ENCODE measurements at regions not wholly inside any gene's neighbourhood (a gene's known extent, or its start where the extent isn't known, plus 50 kb on each side); places are given as distances from the start of the nearest gene placed in this dataset.

DNA sequence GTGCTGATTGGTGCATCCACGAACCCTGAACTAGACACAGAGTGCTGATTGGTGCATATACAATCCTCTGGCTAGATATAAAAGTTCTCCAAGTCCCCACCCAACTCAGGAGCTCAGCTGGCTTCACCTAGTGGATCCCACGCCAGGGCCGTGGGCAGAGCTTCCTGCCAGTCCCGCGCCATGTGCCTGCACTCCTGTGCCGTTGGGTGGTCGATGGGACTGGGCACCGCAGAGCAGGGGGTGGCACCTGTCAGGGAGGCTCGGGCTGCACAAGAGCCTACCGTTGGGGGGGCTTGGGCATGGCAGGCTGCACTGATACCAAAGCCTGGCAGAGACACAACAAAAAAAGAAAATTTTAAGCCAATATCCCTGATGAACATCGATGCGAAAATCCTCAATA lies 185.4 kb upstream of the ASCC3 start:
- no peak for TF ChIP-seq ZFX (IDR thresholded peaks at IDR 0.05)
- TF ChIP-seq, protein P1, sequence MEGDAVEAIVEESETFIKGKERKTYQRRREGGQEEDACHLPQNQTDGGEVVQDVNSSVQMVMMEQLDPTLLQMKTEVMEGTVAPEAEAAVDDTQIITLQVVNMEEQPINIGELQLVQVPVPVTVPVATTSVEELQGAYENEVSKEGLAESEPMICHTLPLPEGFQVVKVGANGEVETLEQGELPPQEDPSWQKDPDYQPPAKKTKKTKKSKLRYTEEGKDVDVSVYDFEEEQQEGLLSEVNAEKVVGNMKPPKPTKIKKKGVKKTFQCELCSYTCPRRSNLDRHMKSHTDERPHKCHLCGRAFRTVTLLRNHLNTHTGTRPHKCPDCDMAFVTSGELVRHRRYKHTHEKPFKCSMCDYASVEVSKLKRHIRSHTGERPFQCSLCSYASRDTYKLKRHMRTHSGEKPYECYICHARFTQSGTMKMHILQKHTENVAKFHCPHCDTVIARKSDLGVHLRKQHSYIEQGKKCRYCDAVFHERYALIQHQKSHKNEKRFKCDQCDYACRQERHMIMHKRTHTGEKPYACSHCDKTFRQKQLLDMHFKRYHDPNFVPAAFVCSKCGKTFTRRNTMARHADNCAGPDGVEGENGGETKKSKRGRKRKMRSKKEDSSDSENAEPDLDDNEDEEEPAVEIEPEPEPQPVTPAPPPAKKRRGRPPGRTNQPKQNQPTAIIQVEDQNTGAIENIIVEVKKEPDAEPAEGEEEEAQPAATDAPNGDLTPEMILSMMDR (conservative IDR thresholded peaks at IDR 0.05): no peak

Data from C4-2B (cell line).